ENCODE measurements at regions not wholly inside any gene's neighbourhood (a gene's known extent, or its start where the extent isn't known, plus 50 kb on each side); places are given as distances from the start of the nearest gene placed in this dataset.

DNA sequence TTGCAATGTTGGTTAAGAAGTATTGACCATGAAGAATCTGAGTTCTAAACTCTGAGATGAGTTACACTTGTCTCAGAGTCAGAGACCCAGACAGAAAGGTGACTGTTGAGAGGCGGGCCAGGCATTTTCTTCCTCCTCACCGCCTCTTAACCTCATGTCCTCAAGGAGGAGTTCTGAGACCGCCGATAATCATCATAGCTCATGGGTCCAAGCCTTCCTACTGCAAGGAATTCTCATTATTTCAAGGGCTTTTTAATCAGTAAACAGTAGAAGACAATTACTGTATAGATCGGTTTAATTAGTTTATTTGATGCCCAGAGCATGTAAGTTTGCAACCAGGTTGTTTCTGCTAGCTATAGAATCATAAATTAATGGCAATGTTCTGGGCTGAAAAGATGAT lies 382.4 kb upstream of the MMS22L start:
- intact Hi-C loops (cut with micrococcal nuclease): no loop called here
- no peak overlapping the region for H3K27ac Mint-ChIP-seq
- DNase-seq: no peak

DNA sequence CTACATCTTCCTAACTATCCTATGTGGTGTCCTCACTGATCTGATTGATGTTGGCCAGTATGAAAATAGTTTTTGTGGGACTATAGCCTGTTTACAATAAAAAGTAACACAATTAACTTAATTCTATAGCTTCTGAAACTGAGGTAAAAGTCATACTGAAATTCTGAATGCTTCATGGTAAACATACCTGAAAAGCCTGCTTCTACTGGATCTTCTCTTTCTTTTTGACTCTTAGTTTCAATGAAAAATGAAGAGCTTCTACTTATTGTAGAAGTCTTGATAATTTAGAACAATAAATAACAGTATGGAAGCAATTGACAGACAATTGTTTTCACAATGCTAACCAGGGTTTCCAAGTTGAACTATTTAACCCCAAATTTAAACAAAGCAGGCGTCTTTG lies 383.9 kb upstream of the MMS22L start:
- no peaks in the 10 kb centered on the region for H3K27me3 Mint-ChIP-seq (ENCODE audit: low read depth in 2 of 2)
- H3K27ac ChIP-seq (ENCODE audit: low read length): no peak overlapping the region
- no peak for DNase-seq

More for the DNA sequence above, 382.4 kb upstream of the MMS22L start:
- no peaks in the 10 kb centered on the region for H3K36me3 ChIP-seq (ENCODE audit: control insufficient read depth, insufficient read depth, low read length)
- Mint-ChIP-seq H3K36me3 (no peaks in the 10 kb centered on the region), H3K27me3 (ENCODE audit: low read depth in 2 of 2) (no peaks in the 10 kb centered on the region), H3K4me3 (no peak overlapping the region), H3K9me3 (peaks cover 8% of the 10 kb centered on the region in 2 donors), H3K4me1 (no peaks in the 10 kb centered on the region)
- 83% methylated on average over 5 of the region's 5 CpGs for WGBS (ENCODE audit: insufficient coverage)
- H3K4me1 ChIP-seq (ENCODE audit: control insufficient read depth, insufficient read depth, low read length): no peaks in the 10 kb centered on the region
- TF ChIP-seq CTCF (IDR thresholded peaks at IDR 0.05): no peak
- no peaks in the 10 kb centered on the region for H3K9me3 ChIP-seq (ENCODE audit: control insufficient read depth, insufficient read depth, low read length)
- H3K27me3 ChIP-seq (ENCODE audit: control insufficient read depth, insufficient read depth, low read length): no peaks in the 10 kb centered on the region
- no peak for ATAC-seq
- no peak overlapping the region for H3K4me3 ChIP-seq (ENCODE audit: low read length)
- H3K27ac ChIP-seq (ENCODE audit: low read length): no peak overlapping the region

GRCh38 chr6:97668716-97669115 lies 385.7 kb upstream of the MMS22L start:
- ATAC-seq (no peak), DNase-seq (no peak)
- intact Hi-C loops (cut with micrococcal nuclease): no loop called here
- Mint-ChIP-seq H3K4me1 (no peaks in the 10 kb centered on the region), H3K27me3 (ENCODE audit: low read depth in 2 of 2) (no peaks in the 10 kb centered on the region), H3K36me3 (no peaks in the 10 kb centered on the region), H3K27ac (no peak overlapping the region), H3K9me3 (peaks cover 0 to 3% of the 10 kb centered on the region in 2 donors), H3K4me3 (no peak overlapping the region)
- Histone ChIP-seq H3K4me3 (ENCODE audit: low read length) (no peak overlapping the region), H3K9me3 (ENCODE audit: control insufficient read depth, insufficient read depth, low read length) (no peaks in the 10 kb centered on the region), H3K4me1 (ENCODE audit: control insufficient read depth, insufficient read depth, low read length) (no peaks in the 10 kb centered on the region), H3K27me3 (ENCODE audit: control insufficient read depth, insufficient read depth, low read length) (no peaks in the 10 kb centered on the region), H3K36me3 (ENCODE audit: control insufficient read depth, insufficient read depth, low read length) (no peaks in the 10 kb centered on the region), H3K27ac (ENCODE audit: low read length) (no peak overlapping the region)
- 29% methylated on average over 10 of the region's 11 CpGs for WGBS (ENCODE audit: insufficient coverage)
- TF ChIP-seq CTCF (IDR thresholded peaks at IDR 0.05): no peak

More for the DNA sequence above, 383.9 kb upstream of the MMS22L start:
- Histone ChIP-seq H3K4me3 (ENCODE audit: low read length) (no peak overlapping the region), H3K4me1 (ENCODE audit: control insufficient read depth, insufficient read depth, low read length) (no peaks in the 10 kb centered on the region), H3K27me3 (ENCODE audit: control insufficient read depth, insufficient read depth, low read length) (no peaks in the 10 kb centered on the region), H3K36me3 (ENCODE audit: control insufficient read depth, insufficient read depth, low read length) (no peaks in the 10 kb centered on the region), H3K9me3 (ENCODE audit: control insufficient read depth, insufficient read depth, low read length) (no peaks in the 10 kb centered on the region)
- peaks cover 2% of the 10 kb centered on the region in 2 donors for H3K9me3 Mint-ChIP-seq
- H3K27ac Mint-ChIP-seq: no peak overlapping the region
- no peak for TF ChIP-seq CTCF (IDR thresholded peaks at IDR 0.05)
- H3K36me3 Mint-ChIP-seq: no peaks in the 10 kb centered on the region
- no peak overlapping the region for H3K4me3 Mint-ChIP-seq
- no peak for ATAC-seq
- 83% methylated on average over 1 of the region's 1 CpG for WGBS (ENCODE audit: insufficient coverage)
- intact Hi-C loops (cut with micrococcal nuclease): no loop called here
- no peaks in the 10 kb centered on the region for H3K4me1 Mint-ChIP-seq

GRCh38 chr6:97669191-97670031 lies 386.4 kb upstream of the MMS22L start:
- Histone ChIP-seq H3K36me3 (ENCODE audit: control insufficient read depth, insufficient read depth, low read length) (no peaks in the 10 kb centered on the region), H3K27me3 (ENCODE audit: control insufficient read depth, insufficient read depth, low read length) (no peaks in the 10 kb centered on the region), H3K27ac (ENCODE audit: low read length) (no peak overlapping the region), H3K4me3 (ENCODE audit: low read length) (no peak overlapping the region), H3K4me1 (ENCODE audit: control insufficient read depth, insufficient read depth, low read length) (no peaks in the 10 kb centered on the region), H3K9me3 (ENCODE audit: control insufficient read depth, insufficient read depth, low read length) (no peaks in the 10 kb centered on the region)
- Mint-ChIP-seq H3K9me3 (peaks cover 0 to 3% of the 10 kb centered on the region in 2 donors), H3K27me3 (ENCODE audit: low read depth in 2 of 2) (no peaks in the 10 kb centered on the region), H3K27ac (no peak overlapping the region), H3K4me3 (no peak overlapping the region), H3K4me1 (no peaks in the 10 kb centered on the region), H3K36me3 (no peaks in the 10 kb centered on the region)
- whole genome bisulfite sequencing (ENCODE audit: insufficient coverage): 18% methylated on average over 11 of the region's 15 CpGs
- intact Hi-C loops (cut with micrococcal nuclease): no loop called here
- no peak for DNase-seq
- TF ChIP-seq CTCF (IDR thresholded peaks at IDR 0.05): no peak
- peak in 1 of 3 donors; percentile 27 for ATAC-seq

All from natural killer cell (primary cell).